GM19351 (cell line): ENCODE measurements at regions not wholly inside any gene's neighbourhood (a gene's known extent, or its start where the extent isn't known, plus 50 kb on each side); places are given as distances from the start of the nearest gene placed in this dataset.

Experiments used
- ATAC-seq: cut with Tn5 transposase; IDR thresholded peaks from one replicate; pipeline ENCODE4 v1.9.1; 2021; ENCODE audit warnings: mild to moderate bottlenecking, moderate library complexity; ENCODE audit not compliant: unreplicated experiment

DNA sequence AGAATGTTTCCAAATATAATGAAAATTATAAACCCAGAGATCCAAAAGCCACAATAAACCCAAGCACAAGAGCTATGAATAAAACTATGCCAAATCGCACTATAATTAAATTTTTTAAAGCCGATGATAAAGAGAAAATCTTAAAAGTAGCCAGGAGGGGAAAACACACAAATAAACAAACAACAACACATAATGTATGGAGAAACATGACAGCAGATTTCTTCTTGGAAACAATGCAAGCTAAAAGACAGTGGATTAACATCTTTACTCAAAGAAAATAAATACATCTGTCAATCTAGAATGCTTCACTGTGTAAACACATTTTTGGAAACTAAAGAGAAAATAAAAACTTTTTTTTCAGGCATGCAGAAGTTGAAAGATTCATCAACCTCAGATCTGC, 53.0 kb upstream of the SMOX start:
- no peak for ATAC-seq

GRCh38 chr20:4091490-4092479, 56.8 kb upstream of the SMOX start:
- ATAC-seq = no peak

DNA sequence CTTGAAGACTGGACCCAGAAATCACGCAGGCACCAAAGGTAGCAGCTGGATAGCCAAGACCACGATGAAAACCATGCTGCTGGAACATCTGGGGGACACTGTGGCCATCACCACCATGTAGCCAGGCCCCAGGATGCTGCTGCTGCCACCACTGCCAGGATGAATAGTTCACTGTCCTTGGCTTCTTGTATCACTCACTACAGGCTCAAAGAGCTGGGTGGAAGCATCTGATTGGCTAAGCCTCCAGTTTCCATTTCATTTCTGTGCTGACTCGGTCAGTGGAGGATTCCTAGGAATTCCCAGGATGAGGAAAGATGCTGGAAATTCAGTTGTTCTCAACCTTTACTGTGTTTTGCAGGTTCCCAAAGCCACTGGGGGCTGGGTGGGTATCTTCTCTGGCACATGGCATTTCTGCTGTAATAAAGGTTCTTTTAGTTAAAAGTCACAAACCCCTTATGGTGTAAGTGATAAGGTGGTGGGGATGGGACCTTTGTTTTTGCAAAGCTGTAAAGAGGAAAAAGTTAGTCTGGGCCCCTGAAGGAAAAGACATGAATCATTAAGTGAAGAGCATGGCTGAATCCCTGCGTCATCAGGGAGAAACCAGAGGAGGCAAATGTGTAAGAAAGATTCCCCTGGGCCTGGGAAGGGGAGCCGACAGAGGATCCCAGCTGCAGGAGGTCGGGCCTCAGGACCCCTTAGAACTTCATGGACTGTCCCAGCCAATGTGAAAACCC, 57.7 kb upstream of the SMOX start:
- ATAC-seq = no peak

GRCh38 chr20:4089756-4090487, 58.7 kb upstream of the SMOX start:
- no peak for ATAC-seq

DNA sequence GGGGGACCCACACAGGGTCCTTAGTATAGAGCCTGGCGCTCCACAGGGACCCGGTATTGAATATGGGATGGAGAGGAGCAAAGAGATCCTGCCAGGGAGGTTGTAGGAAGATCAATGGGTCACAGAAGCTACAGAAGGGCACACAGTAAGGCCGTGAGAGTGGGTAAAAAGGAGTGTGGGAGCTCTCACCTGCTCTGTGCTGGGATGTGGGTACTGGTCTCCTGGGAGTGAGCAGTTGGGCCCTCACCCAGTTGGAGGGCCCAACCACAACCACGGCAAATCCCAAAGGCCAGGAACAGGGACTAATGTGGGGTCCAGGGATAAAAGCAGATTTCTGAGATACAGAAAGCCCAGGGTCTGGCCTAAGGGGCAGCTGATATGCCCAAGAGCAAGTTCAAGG, 59.9 kb upstream of the SMOX start:
- no peak for ATAC-seq

- ATAC-seq = no peak
Observed at GRCh38 chr20:4087923-4088322, 60.7 kb upstream of the SMOX start.

- ATAC-seq = no peak
Observed at GRCh38 chr20:4086771-4087687, 61.6 kb upstream of the SMOX start.

DNA sequence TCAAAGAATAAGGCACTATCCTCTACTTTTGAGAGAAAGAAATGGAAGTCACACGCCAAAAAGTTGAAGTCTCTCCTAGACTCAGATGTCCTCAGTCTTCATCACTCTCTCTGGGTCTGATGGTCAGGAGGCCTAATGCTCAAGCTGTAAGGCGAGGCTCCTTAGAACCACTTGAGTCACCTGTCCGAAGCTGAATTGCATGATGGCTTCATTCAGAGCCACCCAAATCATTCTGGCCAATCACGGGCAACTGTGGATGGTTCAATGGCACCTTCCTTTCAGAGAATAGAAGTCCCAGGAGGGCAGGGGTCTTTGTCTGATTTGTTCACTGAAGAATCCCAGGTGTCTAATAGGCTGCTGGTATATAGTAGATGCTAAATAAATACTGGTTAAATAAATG, 63.9 kb upstream of the SMOX start:
- no peak for ATAC-seq

DNA sequence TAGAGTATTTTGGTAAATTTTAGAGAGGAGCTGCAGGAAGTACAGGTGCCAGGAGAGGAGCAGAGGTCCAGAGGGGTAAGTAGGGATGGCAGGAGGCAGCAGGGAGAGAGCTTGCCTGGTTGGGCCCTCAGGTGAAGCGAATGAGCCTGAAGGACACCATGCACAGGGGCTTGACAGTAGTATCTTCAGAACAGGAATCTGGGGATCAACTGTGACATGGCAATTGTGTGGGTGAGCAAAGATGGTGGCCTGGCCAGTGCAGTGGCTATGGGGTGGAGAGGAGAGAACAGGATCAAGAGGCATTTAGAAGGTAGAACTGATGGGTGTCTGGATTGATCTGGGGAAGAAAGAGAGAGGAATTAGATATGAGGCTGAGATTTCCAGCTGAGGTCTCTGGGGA, 64.5 kb upstream of the SMOX start:
- ATAC-seq = no peak

GRCh38 chr20:4083098-4083865, 65.3 kb upstream of the SMOX start:
- ATAC-seq = no peak

- ATAC-seq = peak; percentile 59
Observed at GRCh38 chr20:4082406-4083097, 66.1 kb upstream of the SMOX start.

DNA sequence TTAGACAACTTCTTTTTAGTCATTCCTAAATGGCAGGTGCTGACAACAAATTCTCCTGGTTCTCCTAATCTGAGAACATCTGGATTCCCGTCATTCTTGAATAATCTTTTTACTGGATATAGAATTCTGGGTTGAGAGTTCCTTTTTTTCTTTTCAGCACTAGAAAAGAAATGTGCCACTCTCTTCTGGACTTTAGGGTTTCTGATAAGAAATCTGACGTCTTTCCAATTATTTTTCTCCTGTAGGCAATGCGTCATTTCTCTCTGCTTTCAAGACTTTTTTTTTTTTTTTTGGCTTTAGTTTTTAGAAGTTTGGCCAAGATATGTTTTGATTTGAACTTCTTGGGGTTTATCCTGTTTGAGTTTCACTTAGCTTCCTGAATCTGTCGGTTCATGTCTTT, 66.1 kb upstream of the RNF24 start:
- ATAC-seq = no peak

- no peak for ATAC-seq
Observed at GRCh38 chr20:4076671-4077070, 61.3 kb upstream of the RNF24 start.

DNA sequence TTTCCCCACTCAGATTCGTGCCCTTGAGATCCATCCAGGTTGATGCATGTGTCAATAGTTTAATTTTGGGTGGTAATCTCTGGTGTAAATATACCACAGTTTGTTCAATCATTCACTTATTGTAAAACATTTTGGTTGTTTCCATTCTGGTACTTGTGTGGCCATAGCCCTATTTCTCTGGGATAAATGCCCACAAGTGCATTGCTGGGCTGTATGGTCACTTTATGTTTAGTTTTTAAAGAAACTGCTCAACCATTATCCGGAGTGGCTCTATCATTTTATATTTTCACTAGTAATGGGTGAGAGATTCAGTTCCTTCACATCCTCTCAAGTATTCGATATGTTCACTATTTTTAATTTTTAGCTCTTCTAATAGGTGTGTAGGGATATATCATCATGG, 60.7 kb upstream of the RNF24 start:
- no peak for ATAC-seq

DNA sequence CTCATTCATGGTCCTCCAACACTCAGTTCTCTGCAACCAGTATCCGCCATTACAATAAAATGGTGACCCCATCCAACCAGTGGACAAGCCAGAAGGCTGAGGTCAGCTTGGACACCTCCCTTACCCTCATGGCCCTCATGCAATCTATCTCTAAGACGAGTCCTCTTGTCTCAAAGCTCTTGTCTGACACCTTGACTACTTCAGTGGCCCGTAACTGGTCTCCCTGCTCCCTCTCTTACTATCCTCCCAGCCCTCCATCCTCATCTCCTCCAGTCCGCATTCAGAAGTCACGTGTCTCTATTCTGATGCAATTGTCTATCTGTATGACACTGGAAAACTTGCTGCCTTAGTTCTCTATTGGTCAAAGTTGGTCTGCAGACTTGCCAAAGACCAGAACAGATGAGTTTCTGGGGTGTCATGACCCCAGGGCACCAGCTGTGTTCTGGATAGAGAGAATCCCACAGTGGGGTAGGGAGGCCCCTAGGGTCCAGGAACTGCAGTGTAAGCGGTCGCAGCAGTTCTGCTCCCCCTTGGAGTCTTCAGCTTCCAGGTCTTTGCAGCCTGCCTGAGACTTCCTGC, 59.6 kb upstream of the RNF24 start:
- ATAC-seq = no peak

- no peak for ATAC-seq
Observed at GRCh38 chr20:4073852-4074741, 58.7 kb upstream of the RNF24 start.

GRCh38 chr20:4071178-4071693, 55.9 kb upstream of the RNF24 start:
- ATAC-seq = no peak
